RWPE1 (cell line): ENCODE measurements at regions not wholly inside any gene's neighbourhood (a gene's known extent, or its start where the extent isn't known, plus 50 kb on each side); places are given as distances from the start of the nearest gene placed in this dataset.

Source experiments
- CTCF ChIA-PET: fragments of 350-600 bp; sonication (Branson Sonifier 250); formaldehyde crosslinking; extraction: SDS; loops from one replicate; lab custom pipeline; 2021; lab: Yijun Ruan, JAX
- POLR2A ChIA-PET: fragments of 400-600 bp; formaldehyde crosslinking; extraction: SDS; loops from one replicate; lab custom pipeline; 2020; ENCODE audit warnings: antibody characterized with exemption; ENCODE audit not compliant: low non-redundant PET; lab: Yijun Ruan, JAX
- DNase-seq: peaks from one replicate; pipeline ENCODE4 v3.0.0; 2012; ENCODE audit warnings: low spot score
- H3K27ac ChIP-seq: fragments of 450-650 bp; 2 replicates; pipeline ENCODE4 v1.5.1; 2017
- TF ChIP-seq, protein P1 (sequence below): fragments of 450-650 bp; conservative IDR thresholded peaks from 2 replicates; pipeline ENCODE4 v1.5.1; 2017; ENCODE audit warnings: low read depth, mild to moderate bottlenecking

DNA sequence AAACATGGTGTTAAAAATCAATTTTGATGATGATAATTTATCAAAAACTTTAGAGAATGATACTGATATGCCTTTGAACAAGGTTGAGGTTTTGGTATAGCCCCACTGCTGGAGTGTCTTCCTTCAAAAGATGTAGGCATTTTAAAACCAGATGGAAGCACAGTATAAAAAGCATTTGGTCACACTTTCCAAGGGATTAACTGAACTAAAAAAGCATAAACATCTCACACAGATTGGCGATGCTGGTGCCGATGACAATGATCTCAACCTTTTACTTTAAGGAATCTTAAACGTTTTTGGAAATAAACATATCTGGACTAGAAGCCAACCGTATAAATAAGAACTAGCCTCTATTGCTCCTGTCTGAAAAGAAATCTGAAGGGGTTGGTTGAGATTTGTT lies 488.4 kb downstream of the ENC1 start:
- TF ChIP-seq, protein P1, sequence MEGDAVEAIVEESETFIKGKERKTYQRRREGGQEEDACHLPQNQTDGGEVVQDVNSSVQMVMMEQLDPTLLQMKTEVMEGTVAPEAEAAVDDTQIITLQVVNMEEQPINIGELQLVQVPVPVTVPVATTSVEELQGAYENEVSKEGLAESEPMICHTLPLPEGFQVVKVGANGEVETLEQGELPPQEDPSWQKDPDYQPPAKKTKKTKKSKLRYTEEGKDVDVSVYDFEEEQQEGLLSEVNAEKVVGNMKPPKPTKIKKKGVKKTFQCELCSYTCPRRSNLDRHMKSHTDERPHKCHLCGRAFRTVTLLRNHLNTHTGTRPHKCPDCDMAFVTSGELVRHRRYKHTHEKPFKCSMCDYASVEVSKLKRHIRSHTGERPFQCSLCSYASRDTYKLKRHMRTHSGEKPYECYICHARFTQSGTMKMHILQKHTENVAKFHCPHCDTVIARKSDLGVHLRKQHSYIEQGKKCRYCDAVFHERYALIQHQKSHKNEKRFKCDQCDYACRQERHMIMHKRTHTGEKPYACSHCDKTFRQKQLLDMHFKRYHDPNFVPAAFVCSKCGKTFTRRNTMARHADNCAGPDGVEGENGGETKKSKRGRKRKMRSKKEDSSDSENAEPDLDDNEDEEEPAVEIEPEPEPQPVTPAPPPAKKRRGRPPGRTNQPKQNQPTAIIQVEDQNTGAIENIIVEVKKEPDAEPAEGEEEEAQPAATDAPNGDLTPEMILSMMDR, result no peak
- ChIA-PET POLR2A (no interaction called here), CTCF (interaction anchor here (0.6 kb wide), 1 partner anchor 141 kb away, joined by 3 read pairs; no protein-coding TSS in a partner anchor)
- no peak for DNase-seq
- H3K27ac ChIP-seq, result no peak overlapping the region

DNA sequence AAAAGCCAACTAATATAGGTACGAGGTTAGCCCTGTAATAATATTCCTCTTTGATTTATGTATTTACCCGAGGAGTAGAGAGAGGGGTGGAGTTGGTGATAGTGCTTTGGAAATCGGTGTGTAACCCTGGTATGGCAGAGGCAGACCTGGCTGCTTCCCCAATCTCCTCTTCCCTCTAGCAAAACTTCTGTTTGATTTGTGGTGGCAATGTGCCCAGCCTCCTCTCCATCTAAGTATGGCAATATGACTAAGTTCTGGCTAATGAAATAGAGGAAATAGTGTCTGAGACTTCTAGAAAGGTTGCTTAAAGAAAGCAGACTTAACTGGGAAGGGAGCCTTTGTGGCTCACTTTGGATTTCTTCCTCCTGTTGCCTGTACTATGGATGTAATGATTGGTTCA lies 491.1 kb downstream of the ENC1 start:
- TF ChIP-seq, protein P1, result no peak
- POLR2A ChIA-PET, result no interaction called here
- CTCF ChIA-PET, result no interaction called here
- no peak overlapping the region for H3K27ac ChIP-seq
- peak; percentile 82 for DNase-seq

DNA sequence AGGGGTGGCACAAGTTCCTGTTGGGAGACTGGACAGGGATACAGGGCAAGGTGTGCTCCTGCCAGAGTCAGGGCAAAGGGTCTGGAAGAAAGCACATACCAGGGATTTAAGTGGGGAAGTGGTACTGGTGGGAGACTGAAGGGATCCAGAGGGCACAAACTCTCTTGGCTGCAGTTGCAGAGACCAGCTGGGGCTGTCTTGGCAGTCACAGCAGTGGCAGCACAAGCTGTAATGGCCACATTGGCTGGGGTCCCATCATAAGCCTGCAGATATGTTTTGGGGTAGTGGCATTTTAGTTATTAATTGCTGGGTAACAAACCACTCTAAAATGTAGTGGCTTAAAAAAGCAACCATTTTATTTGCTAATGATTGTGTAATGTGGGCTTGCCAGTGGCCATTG lies 492.2 kb downstream of the ENC1 start:
- ChIA-PET POLR2A (no interaction called here), CTCF (no interaction called here)
- DNase-seq, result no peak
- H3K27ac ChIP-seq, result no peak overlapping the region; the same call in 1 of the 2 replicates
- TF ChIP-seq, protein P1, result no peak

DNA sequence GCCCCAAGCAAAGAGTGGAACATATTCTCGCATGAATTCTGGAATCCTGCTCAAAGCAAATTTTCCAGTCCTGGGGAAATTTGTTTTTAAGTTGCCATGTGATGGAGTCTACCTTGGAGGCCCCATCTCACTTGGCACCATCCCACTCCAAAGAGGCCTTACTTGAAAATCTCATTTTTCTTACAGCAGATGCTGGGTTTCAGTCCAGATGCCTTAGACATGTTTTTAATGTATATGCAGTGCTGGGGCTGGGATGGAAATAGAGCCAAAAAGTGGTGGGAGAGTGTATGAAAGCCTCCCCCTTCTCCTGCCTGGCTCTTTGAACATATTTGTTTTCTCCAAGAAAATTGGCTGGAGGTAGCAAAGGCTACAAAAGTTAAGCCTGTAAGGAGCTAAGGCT lies 493.7 kb downstream of the ENC1 start:
- no peak overlapping the region for H3K27ac ChIP-seq
- DNase-seq, result no peak
- TF ChIP-seq, protein P1, result no peak
- ChIA-PET CTCF (interaction anchor here (0.6 to 0.7 kb wide), 2 partner anchors 39 to 1021 kb away, joined by 3 to 4 read pairs; no protein-coding TSS in a partner anchor), POLR2A (no interaction called here)

DNA sequence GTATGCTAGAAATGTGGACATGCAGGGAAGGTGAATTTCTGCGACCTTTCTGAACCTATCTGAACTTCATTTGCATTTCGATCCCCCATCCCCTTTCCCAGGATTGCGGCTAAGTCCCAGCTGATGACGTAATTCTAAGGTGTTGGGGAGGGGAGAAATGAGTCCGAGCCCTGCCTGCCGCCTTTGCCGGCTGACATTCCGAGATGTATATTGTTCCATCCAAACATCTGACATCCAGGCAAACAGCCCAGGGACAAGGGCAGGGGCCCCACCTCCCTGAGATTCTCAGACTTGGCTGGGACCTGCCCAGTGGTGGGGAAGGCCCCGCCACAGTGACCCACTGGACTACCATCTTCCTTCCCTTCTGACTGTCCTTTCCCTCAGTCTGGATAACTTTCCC lies 494.6 kb downstream of the ENC1 start:
- H3K27ac ChIP-seq, result no peak overlapping the region
- TF ChIP-seq, protein P1, result no peak
- ChIA-PET CTCF (interaction anchor here (0.7 kb wide), 1 partner anchor 23 kb away, joined by 3 read pairs; no protein-coding TSS in a partner anchor), POLR2A (no interaction called here)
- no peak for DNase-seq

DNA sequence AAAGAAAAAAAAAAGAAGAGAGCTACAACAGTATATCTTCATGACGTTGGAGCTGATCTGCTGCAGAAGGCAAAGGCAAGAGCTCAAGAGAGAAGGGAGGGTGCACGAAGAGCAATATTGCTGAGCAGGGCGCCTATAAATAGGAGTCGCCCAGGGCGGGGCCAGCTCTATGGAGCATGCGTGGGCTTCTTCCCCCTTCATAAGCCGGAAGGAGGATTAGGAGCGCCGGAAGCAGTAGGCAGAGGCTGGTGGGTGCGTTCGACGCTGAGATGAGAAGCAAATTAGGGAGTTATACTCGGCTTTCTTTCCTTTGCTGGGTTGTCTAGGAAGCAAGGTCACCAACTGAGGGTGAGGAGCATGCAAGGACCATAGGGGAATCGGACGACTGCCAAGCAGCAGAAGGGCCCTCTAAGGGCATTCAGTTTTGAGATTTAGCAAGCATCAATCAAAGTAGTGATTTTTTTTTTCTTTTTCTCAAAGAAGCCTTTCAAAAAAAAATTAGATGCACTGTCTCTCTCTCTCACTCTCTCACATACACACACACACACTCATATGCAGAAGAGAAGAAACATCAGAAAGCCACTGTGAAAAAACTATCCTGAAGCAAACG lies 496.7 kb downstream of the ENC1 start:
- TF ChIP-seq, protein P1, result no peak
- no peak overlapping the region for H3K27ac ChIP-seq
- CTCF ChIA-PET, result no interaction called here
- DNase-seq, result no peak
- POLR2A ChIA-PET, result no interaction called here
